Right lobe of liver (tissue), 6 donors: ENCODE measurements at regions not wholly inside any gene's neighbourhood (a gene's known extent, or its start where the extent isn't known, plus 50 kb on each side); places are given as distances from the start of the nearest gene placed in this dataset.

Experiments
- ATAC-seq, 4 donors: fragments of 200-7000 bp; cut with Tn5 transposase; one replicate each; pipeline ENCODE4 v1.9.1; 2020; ENCODE audit warnings: mild to moderate bottlenecking in 4 of 4, moderate library complexity in 4 of 4
- DNase-seq, 3 donors: peaks; one replicate each; pipeline ENCODE4 v3.0.0-alpha.2; 2020
- H3K27ac ChIP-seq, 3 donors: fragments of 200-600 bp; one replicate each; pipeline ENCODE4 v1.8.0; 2022
- H3K27me3 ChIP-seq, 2 donors: fragments of 200-600 bp; one replicate each; pipeline ENCODE4 v1.8.0; 2022
- H3K36me3 ChIP-seq, 4 donors: fragments of 200-600 bp; sonication (generic) in 1 of 4; one replicate each; pipeline versions ENCODE4 v1.5.1 to v1.8.0; 2017 to 2022; ENCODE audit warnings: control low read depth in 1 of 4
- H3K4me1 ChIP-seq, 4 donors: fragments of 200-600 bp; sonication (generic) in 1 of 4; one replicate each; pipeline versions ENCODE4 v1.5.1 to v1.8.0; 2017 to 2022; ENCODE audit warnings: control low read depth in 1 of 4
- H3K4me3 ChIP-seq, 3 donors: fragments of 200-600 bp; one replicate each; pipeline ENCODE4 v1.8.0; 2022
- H3K9me3 ChIP-seq, 4 donors: fragments of 200-600 bp; sonication (generic) in 1 of 4; one replicate each; pipeline versions ENCODE4 v1.5.1 to v1.8.0; 2017 to 2022; ENCODE audit warnings: control low read depth in 1 of 4
- CTCF ChIP-seq, 4 donors: fragments of 200-600 bp in 3 of 4; fragments of 450-650 bp in 1 of 4; IDR thresholded peaks; one replicate each; pipeline versions ENCODE4 v1.5.1 to v1.8.0; 2016 to 2022; ENCODE audit warnings: antibody characterized with exemption in 4 of 4, mild to moderate bottlenecking in 2 of 4
- POLR2A ChIP-seq: fragments of 450-650 bp; IDR thresholded peaks from one replicate; pipeline ENCODE4 v1.6.1; 2017; ENCODE audit warnings: antibody characterized with exemption, mild to moderate bottlenecking
- WGBS: methylation state at CpG from one replicate; pipeline ENCODE4 v1.1.6; 2018; ENCODE audit warnings: low coverage, low lambda C conversion rate; ENCODE audit not compliant: insufficient coverage; ENCODE audit errors: missing lambda C conversion rate; 5-methylcytosine and 5-hydroxymethylcytosine counted together
- intact Hi-C, 2 donors: fragments of 100-400 bp; cut with DNase I; formaldehyde crosslinking; loops; one replicate each; pipeline versions ENCODE4 v1.11.2 to v1.14.1; 2022
- donor health status: DM: no; HTN: yes; CAD: no.
- donor health status: DM: no; HTN: no; CAD: no.
- donor health status: DM: no; HTN: no; CAD: no.
- donor health status: DM: no; HTN: yes; CAD: no.
- donor health status: DM: no; HTN: yes; CAD: no.

GRCh38 chr2:147568109-147568508, 276.7 kb upstream of the ACVR2A start:
- WGBS: 76% methylated on average over 3 of the region's 3 CpGs
- ATAC-seq: no peak

GRCh38 chr2:147567136-147567535, 277.7 kb upstream of the ACVR2A start:
- H3K4me1 ChIP-seq: peaks cover 0 to under 1% (median 0%) of the 10 kb centered on the region in 4 donors
- intact Hi-C loops: no loop called here
- DNase-seq (no peak), ATAC-seq (no peak)
- H3K27me3 ChIP-seq: no peaks in the 10 kb centered on the region
- no peaks in the 10 kb centered on the region for H3K36me3 ChIP-seq
- H3K9me3 ChIP-seq: no peaks in the 10 kb centered on the region
- TF ChIP-seq CTCF (IDR thresholded peaks at IDR 0.05) (no peak), POLR2A (no peak)
- WGBS: 57% methylated on average over 2 of the region's 2 CpGs
- H3K4me3 ChIP-seq: no peak overlapping the region
- H3K27ac ChIP-seq: no peak overlapping the region

More at GRCh38 chr2:147568109-147568508, 276.7 kb upstream of the ACVR2A start:
- no peak for TF ChIP-seq CTCF (IDR thresholded peaks at IDR 0.05)
- no peak for TF ChIP-seq POLR2A
- Histone ChIP-seq H3K9me3 (no peaks in the 10 kb centered on the region), H3K36me3 (no peaks in the 10 kb centered on the region), H3K27me3 (no peaks in the 10 kb centered on the region), H3K4me3 (no peak overlapping the region), H3K27ac (no peak overlapping the region), H3K4me1 (no peaks in the 10 kb centered on the region)
- DNase-seq: no peak
- intact Hi-C loops: no loop called here

GRCh38 chr2:147560810-147561535, 283.9 kb upstream of the ACVR2A start:
- no peak overlapping the region for H3K4me3 ChIP-seq
- intact Hi-C loops: no loop called here
- 10% methylated on average over 5 of the region's 5 CpGs for WGBS
- DNase-seq (no peak), ATAC-seq (peak in 3 of 4 donors; percentile 65 to 76 (median 74))
- no peaks in the 10 kb centered on the region for H3K36me3 ChIP-seq
- no peaks in the 10 kb centered on the region for H3K27me3 ChIP-seq
- H3K4me1 ChIP-seq: peaks cover 0 to 19% (median 0%) of the 10 kb centered on the region in 4 donors
- no peak overlapping the region for H3K27ac ChIP-seq
- no peaks in the 10 kb centered on the region for H3K9me3 ChIP-seq
- TF ChIP-seq POLR2A (no peak), CTCF (IDR thresholded peaks at IDR 0.05) (no peak)

- intact Hi-C loops: no loop called here
- no peak for DNase-seq
- no peak overlapping the region for H3K27ac ChIP-seq
- TF ChIP-seq POLR2A: no peak
- no peak for TF ChIP-seq CTCF (IDR thresholded peaks at IDR 0.05)
- no peaks in the 10 kb centered on the region for H3K27me3 ChIP-seq
- no peaks in the 10 kb centered on the region for H3K9me3 ChIP-seq
- no peak overlapping the region for H3K4me3 ChIP-seq
- H3K36me3 ChIP-seq: no peaks in the 10 kb centered on the region
- H3K4me1 ChIP-seq: peaks cover 0 to 19% (median 0%) of the 10 kb centered on the region in 4 donors
- ATAC-seq: peak in 2 of 4 donors; percentile 43 to 58
- whole genome bisulfite sequencing: 36% methylated on average over 4 of the region's 4 CpGs
Measured at GRCh38 chr2:147559070-147559725, 285.6 kb upstream of the ACVR2A start.
